HCEC 1CT (cell line): ENCODE measurements at regions not wholly inside any gene's neighbourhood (a gene's known extent, or its start where the extent isn't known, plus 50 kb on each side); places are given as distances from the start of the nearest gene placed in this dataset.

Experiments used
- DNase-seq: peaks from one replicate; pipeline ENCODE4 v3.0.0-alpha.2; 2017

GRCh38 chr6:163842467-163842866, 427.9 kb downstream of the QKI start:
- DNase-seq, result no peak

DNA sequence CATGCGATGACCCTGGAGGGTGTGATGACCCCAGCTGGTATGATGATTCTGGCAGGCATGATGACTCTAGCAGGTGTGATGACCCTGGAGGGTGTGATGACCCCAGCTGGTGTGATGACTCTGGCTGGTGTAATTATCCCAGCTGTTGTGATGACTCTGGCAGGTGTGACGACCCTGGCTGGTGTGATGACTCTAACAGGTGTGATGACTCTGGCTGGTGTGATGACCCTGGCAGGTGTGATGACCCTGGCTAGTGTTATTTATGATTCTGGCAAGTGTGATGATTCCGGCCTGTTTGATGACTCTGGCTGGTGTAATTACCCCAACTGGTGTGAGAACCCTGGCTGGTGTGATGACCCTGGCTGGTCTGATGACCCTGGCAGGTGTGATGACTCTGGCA, 427.2 kb downstream of the QKI start:
- DNase-seq, result no peak

DNA sequence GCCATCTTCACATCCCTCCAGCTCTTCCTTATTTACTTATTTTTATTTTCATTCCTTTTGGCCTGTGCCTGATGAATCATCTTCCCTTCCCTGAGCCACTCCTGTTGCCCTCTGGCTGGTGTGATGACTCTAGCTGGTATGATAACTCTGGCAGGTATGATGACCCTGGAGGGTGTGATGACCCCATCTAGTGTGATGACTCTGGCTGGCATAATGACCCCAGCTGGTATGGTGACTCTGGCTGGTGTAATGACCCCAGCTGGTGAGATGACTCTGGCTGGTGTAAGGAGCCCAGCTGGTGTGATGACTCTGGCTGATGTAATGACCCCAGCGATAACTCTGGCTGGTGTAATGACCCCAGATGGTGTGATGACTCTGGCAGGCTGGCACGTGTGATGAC, 426.8 kb downstream of the QKI start:
- DNase-seq, result no peak

GRCh38 chr6:163840880-163841279, 426.4 kb downstream of the QKI start:
- DNase-seq, result no peak

GRCh38 chr6:163839296-163839695, 424.8 kb downstream of the QKI start:
- DNase-seq, result no peak

DNA sequence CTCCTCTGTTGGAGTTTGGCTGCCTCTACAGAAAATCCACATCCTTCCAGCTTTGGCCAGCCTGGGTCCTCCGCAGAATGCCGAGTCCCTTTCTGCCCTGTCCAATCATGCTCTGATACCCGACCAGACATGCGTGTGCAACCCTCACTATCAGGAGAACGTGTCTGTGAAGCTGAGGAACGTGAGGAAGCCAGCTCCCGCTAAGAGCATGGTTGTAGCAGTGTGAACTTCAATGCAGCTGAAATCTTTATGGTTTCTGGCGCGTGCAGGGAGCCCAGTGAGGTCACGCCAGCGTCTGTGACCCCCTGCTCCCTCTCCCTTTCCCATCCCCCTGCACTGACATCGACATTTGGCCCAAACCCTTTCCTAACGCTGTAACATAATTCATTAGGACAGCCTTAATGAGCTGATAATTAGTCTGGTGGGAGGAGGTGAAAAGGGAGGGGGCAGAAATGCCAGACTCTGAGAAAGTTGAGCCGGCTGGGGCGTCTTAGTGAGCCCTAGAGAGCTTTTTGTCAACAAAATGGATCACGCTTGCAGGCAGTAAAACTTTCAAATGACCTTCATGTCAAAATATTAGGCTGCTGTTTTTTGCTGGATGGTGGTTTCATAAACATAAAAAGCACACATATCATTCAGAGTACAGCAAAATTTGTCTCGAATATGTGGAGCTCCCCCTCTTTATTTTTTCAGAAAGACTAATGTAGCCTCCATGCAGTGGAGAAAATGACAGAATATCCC, 423.3 kb downstream of the QKI start:
- no peak for DNase-seq

DNA sequence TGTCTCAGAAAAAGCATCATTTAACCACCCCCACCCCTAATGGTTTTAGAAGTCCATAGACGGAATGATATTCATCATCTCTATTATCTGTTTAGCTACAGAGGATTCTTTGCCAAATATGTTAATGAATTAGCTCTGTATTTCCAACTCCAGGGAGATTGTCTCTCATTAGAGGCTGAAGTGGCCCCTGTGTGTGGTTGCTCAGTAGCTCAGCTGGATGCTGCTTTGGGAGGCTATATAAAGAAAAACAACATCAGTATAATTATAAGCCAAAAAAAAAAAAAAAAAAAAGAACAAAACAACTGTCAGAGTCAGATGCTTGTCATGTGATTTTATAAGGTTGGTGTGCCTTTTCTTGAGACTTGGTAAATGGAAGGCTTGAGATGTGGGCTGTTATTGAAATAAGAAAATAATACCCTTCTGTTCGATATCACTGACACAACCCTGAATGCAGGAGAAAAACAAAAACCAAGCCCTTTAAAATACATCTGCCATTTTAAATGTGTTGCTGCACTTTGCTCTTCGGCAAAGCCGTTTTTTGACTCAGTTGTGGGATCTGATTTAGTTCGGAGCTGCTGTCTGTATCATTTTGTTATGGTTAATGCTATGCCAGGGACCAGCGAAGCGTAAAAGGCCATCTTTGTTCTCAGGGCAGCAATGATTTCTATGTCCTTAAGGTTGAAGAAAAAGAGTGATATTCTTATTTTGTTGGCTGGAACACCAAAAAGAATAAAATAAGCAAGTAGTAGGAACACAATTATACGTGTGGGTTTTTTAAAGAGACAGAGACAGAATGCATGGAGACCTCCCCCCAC, 422.6 kb downstream of the QKI start:
- DNase-seq, result no peak

DNA sequence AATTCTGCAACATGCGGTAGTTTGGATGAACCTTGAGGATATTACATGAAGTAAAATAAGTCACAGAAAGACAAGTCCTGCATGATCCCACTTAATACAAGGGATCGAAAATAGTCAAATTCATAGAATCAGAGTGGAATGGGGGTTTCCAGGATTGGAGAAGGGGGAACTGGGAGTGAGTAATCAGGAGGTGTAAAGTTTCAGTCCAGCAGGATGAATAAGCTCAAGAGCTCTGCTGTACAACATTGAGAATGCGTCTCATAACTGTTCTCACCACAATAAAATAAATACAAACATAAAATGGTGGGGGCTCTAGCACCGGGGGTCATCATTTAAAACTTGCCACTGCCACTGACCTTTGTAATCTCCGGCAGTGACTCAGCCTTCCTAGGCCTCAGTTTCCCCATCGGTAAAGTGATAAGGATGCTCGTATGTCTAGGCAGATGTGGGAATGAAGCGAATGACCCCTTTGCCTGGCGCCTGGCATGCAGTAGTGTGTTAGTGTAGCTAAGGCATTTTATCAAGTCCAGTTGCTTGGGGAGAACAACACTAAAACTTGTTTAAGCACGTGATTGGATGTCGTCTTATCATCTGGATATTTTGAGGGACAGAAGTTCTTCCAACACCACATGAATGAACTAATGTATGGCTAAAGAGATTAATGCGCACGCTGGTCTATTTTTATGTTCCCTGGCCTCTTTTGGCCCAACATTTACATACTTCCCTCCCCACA, 421.1 kb downstream of the QKI start:
- no peak for DNase-seq

DNA sequence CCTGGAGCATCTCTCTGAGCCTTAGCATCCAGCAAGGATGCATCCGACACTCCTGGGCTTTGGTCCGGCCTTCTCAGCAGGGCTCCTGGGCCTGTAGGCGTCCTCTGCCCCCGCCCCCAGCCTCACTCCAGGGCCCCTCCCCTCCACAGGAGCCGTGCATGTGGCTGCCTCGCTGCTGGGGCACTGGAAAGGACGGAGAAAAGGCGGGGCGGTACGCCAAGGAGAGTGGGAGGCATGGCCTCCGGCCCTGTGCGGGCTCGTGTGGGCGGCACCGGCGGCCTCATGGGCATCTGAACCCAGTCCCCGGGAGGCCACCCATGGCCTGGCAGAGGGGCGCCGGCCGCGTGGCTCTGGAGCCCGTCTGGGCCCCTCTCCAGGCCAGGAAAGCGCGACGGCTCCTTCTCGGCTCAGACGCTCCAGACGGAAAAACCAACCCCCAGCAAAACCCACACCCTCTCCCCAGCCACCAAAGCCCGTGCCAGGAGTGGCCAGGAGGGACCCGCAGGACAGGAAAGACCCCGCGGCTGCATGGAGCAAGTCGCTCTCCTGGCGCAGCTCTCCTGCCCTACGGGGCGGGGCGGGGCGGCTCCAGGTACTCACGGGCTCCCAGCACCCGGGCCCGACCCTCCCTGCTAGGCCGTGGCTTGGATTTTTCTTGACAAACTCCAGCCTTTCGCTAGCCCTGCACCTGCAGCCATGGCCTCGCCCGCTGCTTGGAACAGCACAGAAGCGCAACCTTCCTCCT, 419.9 kb downstream of the QKI start:
- DNase-seq, result no peak

GRCh38 chr6:163831736-163832135, 417.2 kb downstream of the QKI start:
- no peak for DNase-seq

- DNase-seq, result no peak
These were observed 416.1 kb downstream of the QKI start for GRCh38 chr6:163830641-163831040.

GRCh38 chr6:163828038-163828795, 413.7 kb downstream of the QKI start:
- DNase-seq, result no peak

DNA sequence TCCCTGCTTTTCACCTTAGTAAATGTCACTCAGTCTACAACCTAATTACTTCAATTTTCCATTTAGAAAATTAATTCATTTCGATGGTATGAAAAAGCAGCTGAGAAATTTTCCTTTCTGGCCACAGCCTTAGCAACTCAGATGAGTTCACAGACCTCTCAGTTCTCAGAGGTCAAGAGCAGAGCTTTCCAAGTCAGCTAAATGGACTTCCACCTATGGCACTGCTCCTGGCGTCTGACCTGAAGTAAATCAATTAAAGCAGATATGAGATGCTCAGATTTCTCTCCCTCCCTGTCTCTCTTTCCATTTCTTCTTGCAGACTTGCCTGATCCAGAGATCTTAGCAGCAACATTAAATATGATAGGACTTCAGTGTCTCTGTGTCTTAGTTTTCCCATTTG, 412.6 kb downstream of the QKI start:
- no peak for DNase-seq

- DNase-seq, result no peak
These were observed 412.1 kb downstream of the QKI start for GRCh38 chr6:163826629-163827028.

DNA sequence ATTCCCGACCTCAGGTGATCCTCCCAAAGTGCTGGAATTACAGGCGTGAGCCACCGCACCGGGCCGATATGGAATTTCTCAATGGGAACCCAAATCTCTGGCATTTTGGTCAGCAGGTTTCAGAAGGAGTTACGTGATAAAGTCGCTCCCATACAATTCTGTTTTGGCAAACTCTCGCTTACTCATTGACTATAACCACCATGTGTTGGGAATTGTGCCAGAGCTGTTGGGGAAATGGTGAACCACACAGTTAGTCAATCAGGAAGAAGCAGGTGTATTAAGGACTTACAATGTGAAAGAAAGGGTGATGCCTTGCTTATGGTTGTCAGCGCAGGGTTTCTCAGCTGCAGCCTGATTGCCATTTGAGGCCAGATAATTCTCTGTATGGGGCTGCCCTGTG, 410.5 kb downstream of the QKI start:
- DNase-seq, result peak; percentile 39

DNA sequence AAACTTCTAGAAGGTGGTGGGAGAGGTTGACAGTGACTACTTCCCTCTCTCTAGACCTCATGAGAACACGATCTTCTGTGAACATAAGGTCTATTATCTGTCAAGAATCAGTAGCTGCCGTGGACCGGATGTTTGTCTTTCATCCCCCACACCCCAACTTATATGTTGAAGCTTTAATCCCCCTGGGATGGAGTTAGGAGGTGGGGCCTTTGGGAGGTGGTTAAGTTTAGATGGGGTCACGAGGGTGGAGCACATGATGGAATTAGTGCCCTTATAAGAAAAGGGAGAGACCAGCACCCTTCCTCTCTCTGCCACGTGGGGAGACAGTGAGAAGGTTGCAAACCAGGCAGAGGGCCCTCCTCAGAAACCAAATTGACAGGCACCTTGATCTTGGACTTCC, 409.1 kb downstream of the QKI start:
- no peak for DNase-seq

DNA sequence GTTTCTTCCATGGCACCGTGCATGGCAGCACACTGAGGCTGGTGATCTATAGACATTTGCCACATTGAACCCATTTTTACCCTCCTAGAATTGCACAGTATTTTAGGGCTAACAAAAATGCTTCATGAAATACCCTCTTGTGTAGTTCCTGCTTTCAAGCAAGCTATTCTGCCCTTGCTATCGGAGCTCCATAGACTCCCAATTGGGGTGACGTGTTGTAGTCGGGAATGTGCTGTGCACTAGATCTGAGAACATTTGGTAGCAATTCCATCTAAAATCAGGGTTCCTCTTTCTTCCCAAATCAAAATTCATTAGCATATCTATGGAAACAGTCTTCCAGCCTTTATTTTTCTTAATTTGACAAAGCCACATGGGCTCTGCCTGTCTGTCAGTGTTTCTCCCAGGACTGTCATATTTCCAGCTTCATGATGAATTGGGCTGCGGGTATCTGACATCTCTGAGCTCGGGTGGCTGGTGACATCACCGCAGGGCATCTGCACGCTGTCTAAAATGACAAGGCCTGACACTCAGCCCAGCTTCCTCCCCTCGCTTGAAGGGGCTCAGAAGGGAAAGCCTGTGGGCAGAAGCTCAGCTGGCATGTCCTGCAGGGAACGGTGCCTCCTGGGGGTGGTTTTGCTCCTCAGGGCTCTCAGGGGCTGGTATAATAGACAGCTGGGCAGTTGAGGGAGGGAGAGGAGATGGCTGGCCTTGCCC, 406.4 kb downstream of the QKI start:
- no peak for DNase-seq

- DNase-seq, result no peak
These were observed 405.7 kb downstream of the QKI start for GRCh38 chr6:163820171-163820570.

- DNase-seq, result no peak
These were observed 404.2 kb downstream of the QKI start for GRCh38 chr6:163818719-163819118.

DNA sequence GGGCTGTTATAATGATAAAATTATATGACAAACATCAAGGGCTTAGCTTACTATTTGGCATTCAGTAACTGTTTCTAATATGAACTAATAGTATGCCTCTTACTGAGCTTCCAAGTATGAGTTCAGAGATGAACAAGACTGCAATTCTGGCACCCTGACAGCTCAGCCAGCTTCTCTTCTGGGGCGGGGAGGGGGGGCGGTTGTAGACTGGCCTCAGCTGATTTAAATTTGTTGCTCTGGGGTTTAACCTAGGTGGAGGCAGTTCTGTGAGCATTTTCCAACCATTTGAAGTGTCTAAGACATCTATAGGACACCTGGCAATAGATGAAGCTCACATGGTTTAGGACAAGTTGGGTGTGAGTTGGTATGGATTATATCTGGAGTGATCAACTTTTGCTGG, 401.9 kb downstream of the QKI start:
- DNase-seq, result no peak

DNA sequence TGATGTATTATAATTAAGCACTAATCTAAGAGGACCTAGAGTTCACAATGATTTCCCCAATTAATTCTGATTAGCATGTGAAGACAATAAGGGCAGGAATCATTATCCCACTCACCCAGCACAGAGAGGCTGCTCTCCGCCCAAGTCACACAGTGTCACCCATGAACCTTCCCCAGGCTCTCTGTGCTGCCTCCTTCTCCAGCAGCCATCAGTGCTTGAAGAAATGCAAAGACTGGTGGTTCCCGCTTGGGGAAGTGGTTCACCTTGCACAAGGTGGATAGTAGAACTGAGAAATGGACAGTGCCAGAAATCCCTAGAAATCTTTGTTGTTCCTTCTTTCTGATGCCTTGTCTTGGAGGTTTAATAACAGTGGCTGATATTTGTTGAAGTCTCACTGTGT, 401.3 kb downstream of the QKI start:
- no peak for DNase-seq
